DND-41 (cell line): ENCODE measurements at regions not wholly inside any gene's neighbourhood (a gene's known extent, or its start where the extent isn't known, plus 50 kb on each side); places are given as distances from the start of the nearest gene placed in this dataset.

Experiments
- CTCF ChIP-seq: IDR thresholded peaks from 2 replicates; pipeline ENCODE4 v1.5.1; 2012; ENCODE audit warnings: borderline replicate concordance, low read length, moderate library complexity, mild to moderate bottlenecking; ENCODE audit not compliant: poor library complexity, severe bottlenecking; ENCODE audit errors: extremely low read depth
- EZH2 ChIP-seq: IDR thresholded peaks from 3 replicates; pipeline ENCODE4 v1.6.1; 2012; ENCODE audit warnings: borderline replicate concordance, low read depth, mild to moderate bottlenecking, moderate library complexity, low read length, inconsistent platforms; ENCODE audit not compliant: severe bottlenecking

GRCh38 chr6:3553254-3553653 is 96.4 kb upstream of the SLC22A23 start:
- TF ChIP-seq CTCF (no peak), EZH2 (no peak)
